DMS53 (cell line): ENCODE measurements at regions not wholly inside any gene's neighbourhood (a gene's known extent, or its start where the extent isn't known, plus 50 kb on each side); places are given as distances from the start of the nearest gene placed in this dataset.

Experiments used
- DNase-seq: peaks from one replicate; lab custom pipeline; 2025; lab: John Stamatoyannopoulos, UW

- DNase-seq, result peak; percentile 10
Measured at GRCh38 chr10:105875050-105875449, 1234.0 kb downstream of the SORCS3 start.

DNA sequence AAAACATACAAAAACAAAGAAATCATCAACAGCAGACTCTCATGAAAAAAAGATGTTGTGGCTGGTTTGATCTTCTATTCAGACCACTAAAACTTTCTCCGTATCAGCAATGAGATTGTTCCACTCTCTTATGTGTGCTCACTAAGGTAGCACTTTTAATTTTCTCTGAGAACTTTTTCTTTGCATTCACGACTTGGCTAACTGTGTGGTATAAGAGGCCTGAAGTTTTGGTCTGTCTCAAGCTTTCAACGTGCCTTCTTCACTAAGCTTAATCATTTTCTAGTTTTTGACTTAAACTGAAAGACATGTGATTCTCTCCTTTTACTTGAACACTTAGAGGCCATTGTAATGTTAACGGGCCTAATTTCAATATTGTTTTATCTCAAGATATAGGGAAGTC lies 1231.6 kb downstream of the SORCS3 start:
- DNase-seq, result no peak

DNA sequence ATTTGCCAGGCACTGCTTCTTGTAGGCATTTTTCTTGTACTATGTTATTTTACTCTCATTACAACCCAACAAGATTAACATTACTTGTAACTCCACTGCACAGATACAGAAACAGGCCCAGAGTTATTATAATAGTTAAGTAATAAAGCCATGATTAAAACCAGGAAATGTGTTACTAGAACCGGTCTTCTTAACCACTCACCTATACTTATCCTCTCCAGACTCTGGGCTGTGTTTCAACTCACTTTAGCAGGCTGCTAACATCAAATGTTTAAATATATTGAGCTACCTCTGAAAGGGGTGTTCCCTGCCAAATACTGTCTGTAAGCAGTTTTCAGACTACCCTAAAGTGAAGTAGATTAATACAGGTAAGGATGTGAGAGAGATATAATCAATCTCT lies 1227.8 kb downstream of the SORCS3 start:
- no peak for DNase-seq

DNA sequence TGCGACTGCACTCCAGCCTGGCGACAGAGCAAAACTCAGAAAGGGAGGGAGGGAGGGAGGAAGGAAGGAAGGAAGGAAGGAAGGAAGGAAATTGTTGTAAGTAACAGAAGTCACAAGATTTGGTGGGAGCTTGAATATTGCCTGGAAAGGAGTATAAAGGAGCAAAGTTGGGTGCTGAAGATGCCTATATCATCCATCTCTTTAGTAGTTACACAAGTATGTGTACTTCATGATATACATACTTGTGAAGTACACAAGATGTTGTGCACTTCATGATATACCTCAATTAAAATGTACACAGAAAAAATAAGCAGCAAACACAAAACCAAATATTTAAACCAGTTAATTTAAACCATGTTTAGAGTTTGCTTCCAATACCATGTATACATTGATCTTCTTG lies 1223.8 kb downstream of the SORCS3 start:
- no peak for DNase-seq

DNA sequence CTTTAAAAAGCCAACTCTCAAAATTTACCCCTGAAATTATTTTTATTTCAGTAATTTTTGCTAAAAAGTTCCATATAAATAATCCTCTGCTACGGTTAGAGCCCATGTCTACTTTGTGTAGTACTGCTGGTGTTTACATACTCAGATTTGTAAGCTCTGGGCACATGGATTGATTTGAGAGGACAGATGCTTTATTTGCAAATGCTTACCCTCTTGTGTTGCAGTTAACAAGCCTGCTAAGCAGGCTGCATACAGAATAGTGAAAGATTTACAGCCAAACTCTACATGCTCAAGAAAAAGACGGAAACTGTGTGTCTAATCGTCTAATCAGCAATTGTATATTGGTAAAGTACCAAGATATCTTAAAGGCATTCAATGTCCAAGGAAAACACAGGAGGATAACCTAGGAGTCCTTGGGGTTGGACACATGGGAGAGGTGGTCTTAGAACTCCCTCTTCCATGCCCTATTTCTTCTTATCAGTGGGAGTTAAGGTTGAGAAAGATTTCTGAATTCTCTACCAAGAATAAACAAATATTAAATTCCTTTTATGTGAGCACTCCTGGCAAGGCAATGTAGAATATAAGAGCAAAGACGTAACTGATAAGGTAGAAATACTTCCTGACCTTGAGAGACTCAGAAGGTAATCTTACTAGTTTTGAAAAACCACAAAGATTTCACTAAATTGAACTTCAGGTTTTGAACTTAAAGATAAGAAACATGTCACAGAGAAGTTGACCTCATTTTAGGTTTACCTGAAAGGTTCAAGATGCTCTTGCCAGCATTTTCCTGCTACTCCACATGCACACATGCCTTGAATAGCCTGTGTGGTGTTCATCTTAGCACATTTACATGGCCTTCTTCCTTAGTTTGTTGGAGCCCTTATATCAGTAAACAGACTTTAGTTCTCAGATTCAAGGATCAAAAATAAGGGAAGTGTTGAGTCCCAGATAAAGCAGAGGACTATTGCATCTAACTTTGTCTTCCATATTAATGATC lies 1216.5 kb downstream of the SORCS3 start:
- no peak for DNase-seq

DNA sequence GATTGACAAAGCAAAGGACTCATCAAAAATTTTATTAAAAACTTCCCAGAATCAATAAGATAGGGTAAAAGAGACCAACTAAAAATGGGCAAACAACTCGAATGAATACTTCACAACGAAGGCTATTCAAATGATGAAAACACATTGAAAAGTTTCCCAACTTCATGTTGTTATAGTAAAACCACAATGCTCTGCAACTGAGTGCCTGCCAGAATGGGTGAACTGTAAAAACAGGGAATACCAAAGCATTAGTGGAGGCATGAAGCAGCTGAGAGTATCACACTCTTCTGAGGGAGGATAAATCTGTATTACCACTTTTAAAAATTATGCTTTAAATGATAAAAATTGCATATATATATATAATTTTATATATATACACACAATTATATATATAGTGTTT lies 1214.7 kb downstream of the SORCS3 start:
- no peak for DNase-seq

DNA sequence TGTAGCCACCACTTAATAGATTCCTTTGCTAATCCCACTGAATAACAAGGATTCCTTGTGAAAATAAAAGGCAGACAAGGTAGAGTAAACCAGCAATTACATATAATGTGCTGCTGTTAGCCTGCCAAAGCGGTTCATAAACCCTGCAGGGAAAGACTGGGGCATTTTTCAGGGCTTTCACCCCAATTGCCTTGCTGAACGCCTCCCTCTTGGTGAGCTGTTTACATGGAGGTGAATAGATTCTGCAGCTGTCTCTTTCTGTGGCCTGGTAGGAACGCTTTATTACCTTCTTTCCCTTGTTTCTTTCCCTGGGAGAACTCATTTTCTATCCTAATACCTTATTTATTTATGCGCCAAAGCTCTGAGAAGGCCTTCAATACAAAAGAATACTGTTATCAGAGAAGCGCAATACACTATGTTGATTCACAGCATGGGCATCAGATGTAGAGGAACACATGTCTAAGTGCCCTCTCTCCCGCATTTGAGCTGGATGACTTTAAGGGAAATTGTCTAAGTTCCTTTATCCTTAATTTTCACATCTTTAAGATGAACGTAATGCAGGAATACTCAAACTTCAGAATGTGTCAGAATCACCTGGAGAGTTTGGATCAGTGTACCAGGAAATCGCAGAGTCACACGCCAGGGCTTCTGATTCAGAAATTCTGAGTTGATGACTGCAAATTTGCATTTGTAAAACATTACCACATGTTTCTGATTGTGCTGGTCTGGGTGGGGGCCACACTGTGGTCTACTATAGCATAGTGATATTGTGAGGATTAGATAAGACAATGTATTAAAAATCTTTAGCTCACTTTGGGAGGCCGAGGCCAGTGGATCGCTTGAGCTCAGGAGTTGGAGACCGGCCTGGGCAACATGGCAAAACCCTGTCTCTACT lies 1203.8 kb downstream of the SORCS3 start:
- DNase-seq, result no peak

- no peak for DNase-seq
Measured at GRCh38 chr10:105844241-105844640, 1203.2 kb downstream of the SORCS3 start.

DNA sequence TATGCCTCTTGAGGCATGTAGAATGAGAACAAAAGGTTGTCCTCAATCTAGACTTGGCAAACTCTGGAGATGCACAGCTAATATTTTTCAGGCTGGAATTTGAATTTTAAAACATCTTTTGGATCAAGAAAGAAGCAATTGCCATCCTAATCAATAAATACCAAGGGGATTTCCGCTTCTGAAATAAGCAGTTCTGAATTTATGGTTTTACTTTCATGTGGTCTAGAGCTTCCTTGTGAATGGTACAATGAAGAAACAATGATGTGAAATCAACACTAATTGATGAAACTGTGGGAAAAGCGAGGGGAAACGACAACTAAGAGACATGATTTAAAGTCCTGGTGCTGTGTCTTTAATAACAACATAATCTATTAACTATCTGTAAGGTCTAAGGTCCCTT lies 1202.7 kb downstream of the SORCS3 start:
- DNase-seq, result no peak

- no peak for DNase-seq
Measured at GRCh38 chr10:105840288-105840770, 1199.2 kb downstream of the SORCS3 start.

DNA sequence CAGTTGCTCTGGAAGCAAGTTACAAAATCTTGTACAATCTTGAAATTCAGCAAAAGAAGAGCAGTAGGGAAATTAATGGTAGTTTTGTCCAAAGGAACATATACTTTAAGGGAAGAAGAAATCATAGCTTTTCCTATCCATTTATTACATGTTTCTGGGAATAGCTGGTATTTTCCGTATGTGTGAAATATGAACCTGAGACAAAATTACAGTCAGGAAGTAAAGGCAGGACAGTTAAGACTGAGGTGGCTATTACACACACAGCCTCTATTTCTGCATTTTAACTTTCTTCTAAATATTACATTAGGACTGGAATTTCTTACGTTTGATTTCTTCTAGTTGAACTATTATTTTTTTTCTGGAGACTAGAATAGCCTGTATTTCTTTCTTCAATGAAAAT lies 1197.3 kb downstream of the SORCS3 start:
- DNase-seq, result no peak

GRCh38 chr10:105837951-105838350 lies 1196.9 kb downstream of the SORCS3 start:
- peak; percentile 36 for DNase-seq

DNA sequence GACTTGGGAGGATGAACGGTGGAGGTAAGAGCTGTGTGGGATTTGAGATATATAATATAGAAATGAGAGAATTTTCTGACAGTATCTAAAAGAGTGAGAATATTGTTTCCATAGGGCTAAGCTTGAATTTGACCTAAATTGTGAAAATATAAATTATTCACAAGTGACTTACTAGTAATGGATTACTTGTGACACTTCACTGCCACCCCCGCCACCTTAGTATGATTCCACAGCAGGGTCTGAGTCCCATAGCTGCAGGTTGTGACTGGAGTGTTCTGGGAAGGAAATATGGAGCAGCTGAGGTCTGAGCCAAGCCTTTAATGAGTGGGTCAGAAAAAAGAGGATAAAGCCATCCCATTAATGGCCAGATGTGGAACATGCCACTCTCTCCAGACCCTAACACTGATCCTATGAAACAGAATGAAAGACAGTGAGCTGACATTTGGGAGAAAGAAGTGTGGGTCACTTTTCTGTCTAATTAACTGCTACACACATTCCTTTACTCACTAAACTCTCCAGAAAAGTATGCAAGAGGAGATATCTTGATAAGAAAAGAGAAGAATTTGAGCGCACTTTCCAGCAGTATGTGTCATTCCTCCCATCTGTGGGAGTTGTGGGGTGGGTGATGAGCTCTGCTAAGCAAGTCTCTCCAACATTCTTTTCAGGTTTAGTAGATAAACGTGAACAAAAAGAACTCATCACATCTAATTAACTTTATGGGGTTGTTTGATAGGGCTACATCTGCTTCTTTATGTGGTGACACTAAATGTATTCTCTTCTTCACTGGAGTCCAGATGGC lies 1193.4 kb downstream of the SORCS3 start:
- no peak for DNase-seq

- DNase-seq, result no peak
Measured at GRCh38 chr10:105827133-105827532, 1186.0 kb downstream of the SORCS3 start.

DNA sequence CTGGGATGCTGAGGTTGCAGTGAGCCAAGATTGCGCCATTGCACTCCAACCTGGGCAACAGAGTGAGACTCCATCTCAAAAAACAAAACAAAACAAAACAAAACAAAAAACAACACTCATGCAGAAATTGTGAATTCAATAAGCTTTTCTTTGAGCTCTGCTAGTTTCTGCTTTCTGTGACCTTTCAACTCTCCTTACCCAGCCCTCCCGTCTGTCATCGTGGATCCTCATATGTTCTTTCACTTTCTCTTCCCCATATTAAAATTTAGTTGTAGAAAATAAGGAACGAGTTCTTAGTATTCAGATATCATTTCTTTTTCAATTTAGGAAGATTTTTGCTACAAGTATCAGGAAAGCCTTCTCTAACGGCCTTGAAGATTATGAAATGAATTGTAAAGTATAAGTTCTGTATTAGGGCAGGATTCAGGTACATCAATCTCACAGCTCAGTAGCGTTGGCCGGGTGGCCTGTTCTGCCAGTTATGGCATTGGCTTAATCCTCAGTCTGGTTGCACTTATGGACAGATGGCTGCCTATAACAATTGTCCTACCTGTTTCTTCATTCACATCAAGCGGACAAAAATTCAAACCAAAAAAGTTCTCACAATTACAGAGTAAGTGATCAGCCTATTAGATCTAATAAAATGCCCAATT lies 1167.0 kb downstream of the SORCS3 start:
- DNase-seq, result no peak

DNA sequence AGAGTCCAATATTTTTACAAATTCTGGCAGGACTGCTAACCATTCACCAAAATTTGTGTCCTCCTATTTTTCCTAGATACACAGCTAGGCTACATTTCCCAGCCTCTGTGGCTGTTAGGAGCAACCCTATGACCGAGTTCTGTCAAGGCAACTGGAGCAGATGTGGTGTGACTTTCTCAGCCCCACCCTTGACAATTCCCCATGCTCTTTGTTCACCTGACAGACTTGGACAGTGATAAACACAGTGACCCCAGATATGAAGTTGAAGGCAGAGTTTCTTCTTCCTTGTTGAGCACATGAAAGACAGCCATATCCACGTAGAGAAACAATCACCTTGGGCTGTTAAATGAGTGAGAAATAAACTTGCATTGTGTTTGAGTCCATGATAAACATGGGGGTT lies 1162.1 kb downstream of the SORCS3 start:
- DNase-seq, result no peak

GRCh38 chr10:105800641-105801040 lies 1159.6 kb downstream of the SORCS3 start:
- DNase-seq, result no peak

DNA sequence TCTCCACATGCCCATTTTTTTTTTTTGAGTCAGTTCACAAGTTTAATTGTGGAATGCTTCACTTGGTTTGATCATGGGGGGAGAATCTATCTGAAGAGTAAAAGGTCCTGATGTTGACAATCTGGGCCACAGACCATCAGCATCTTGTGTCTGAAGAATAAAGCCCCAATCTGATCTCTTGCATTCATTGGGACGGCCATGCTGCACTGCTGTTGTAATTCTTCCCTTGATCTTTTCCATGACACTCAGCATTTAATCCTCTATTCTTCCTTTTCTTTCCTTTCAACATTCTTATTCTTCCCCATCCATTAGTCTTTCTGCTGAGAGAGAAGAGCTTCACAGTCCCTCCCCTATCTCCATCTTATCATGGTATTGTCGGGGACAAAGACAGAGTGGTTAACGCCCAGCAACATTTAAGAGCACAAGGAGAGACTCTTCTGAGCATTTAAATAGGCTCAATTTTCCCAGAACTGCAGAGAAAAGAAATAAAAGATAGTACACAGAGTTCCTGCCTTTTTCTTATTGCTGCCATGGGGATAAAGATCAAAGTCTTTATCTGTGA lies 1157.3 kb downstream of the SORCS3 start:
- DNase-seq, result no peak

DNA sequence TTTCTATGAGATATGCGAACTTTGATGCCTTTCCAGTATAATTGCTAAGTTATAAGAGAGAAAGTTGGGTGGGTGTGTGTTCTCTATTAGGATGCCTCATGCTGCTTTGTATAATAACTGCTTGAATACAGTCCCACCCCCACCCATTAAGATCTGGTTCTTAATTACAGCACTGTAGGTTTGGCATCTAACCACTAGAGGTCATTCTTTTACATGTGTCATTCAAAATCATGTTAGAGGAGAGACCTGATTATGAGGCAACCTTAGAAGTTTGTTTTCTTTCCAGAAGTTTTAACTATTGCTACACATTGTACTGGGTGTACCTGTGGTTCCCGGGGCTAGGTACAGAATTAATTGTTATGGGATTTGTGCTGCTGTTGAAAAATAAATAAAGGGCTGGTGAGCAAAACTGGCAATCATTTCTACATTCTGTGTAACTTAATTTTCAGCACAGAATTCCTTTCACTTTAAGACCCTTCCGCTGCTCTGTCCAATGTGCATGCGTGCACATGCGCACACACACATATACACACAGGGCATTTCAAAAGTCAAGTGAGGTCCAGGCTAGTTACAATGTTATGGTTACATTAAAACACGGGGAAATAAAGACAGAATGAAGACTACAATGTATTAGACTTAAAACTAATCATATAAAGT lies 1156.3 kb downstream of the SORCS3 start:
- peak; percentile 60 for DNase-seq

DNA sequence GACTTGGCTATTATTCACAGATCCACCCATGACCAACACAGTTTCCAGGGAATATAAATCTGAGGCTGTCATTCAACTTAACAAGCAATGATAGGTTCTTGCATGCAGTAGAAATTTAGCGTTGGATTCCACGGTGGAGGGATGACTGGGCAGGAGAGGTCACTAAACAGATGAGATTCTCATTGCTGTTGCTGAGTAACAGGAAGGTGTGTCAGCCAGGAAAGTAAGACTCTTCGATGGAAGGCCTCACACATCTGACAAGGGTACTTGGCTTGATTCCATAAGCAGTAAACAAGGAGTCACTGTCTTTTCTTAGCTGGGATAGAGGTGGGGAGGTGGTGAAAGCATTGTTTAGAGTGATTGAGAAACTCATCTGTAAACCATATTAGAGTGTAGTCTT lies 1152.0 kb downstream of the SORCS3 start:
- no peak for DNase-seq
